ENCODE measurements at regions not wholly inside any gene's neighbourhood (a gene's known extent, or its start where the extent isn't known, plus 50 kb on each side); places are given as distances from the start of the nearest gene placed in this dataset.

DNA sequence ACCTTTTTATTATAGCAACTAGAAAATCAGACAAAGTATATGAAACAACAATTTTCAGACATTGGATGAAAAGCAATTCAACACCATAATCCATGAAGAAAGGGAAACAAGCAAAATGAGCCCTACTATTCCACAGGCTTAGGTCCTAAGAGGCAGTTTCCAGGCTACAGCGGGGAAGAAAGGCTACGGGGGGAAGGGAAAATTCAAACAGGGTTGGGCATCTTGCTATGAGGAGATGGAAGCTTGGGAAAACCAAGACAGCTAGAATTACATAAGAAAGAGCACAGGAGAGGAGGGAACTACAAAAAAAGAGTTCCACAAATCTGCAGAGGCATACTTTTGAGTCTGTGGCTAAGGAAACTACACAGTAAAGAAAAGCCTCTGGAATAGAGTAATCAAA is 356.0 kb upstream of the CLEC14A start:
- TF ChIP-seq, protein P1, sequence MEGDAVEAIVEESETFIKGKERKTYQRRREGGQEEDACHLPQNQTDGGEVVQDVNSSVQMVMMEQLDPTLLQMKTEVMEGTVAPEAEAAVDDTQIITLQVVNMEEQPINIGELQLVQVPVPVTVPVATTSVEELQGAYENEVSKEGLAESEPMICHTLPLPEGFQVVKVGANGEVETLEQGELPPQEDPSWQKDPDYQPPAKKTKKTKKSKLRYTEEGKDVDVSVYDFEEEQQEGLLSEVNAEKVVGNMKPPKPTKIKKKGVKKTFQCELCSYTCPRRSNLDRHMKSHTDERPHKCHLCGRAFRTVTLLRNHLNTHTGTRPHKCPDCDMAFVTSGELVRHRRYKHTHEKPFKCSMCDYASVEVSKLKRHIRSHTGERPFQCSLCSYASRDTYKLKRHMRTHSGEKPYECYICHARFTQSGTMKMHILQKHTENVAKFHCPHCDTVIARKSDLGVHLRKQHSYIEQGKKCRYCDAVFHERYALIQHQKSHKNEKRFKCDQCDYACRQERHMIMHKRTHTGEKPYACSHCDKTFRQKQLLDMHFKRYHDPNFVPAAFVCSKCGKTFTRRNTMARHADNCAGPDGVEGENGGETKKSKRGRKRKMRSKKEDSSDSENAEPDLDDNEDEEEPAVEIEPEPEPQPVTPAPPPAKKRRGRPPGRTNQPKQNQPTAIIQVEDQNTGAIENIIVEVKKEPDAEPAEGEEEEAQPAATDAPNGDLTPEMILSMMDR (IDR thresholded peaks at IDR 0.05): no peak
- TF ChIP-seq EZH2 (IDR thresholded peaks at IDR 0.05): no peak

All from neural progenitor cell (in vitro differentiated cells).